ENCODE measurements at regions not wholly inside any gene's neighbourhood (a gene's known extent, or its start where the extent isn't known, plus 50 kb on each side); places are given as distances from the start of the nearest gene placed in this dataset.

DNA sequence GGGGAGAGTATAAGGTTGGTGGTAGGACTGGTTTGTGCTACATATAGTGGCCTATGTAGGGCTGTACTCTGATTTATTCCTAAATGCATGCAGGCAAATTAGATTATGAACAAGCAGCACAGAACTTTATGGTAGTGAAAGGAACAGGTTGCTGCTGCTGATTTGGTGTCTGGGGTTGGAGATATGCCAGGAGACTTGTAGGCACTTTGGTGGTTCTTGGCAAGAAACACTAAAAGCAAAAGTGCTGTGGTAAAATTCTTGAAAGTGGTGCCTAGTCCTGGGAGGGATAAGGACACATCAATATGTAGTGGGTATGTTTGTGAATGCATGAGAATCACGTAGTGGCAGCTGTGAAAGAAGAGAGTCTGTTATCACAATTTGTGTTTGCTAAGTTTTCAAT is 2126.0 kb downstream of the TP53TG3F start:
- TF ChIP-seq, protein P1, sequence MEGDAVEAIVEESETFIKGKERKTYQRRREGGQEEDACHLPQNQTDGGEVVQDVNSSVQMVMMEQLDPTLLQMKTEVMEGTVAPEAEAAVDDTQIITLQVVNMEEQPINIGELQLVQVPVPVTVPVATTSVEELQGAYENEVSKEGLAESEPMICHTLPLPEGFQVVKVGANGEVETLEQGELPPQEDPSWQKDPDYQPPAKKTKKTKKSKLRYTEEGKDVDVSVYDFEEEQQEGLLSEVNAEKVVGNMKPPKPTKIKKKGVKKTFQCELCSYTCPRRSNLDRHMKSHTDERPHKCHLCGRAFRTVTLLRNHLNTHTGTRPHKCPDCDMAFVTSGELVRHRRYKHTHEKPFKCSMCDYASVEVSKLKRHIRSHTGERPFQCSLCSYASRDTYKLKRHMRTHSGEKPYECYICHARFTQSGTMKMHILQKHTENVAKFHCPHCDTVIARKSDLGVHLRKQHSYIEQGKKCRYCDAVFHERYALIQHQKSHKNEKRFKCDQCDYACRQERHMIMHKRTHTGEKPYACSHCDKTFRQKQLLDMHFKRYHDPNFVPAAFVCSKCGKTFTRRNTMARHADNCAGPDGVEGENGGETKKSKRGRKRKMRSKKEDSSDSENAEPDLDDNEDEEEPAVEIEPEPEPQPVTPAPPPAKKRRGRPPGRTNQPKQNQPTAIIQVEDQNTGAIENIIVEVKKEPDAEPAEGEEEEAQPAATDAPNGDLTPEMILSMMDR (tag by site-specific recombination; IDR thresholded peaks at IDR 0.05): no peak
- TF ChIP-seq ZNF473 (tag by site-specific recombination; IDR thresholded peaks at IDR 0.05): no peak
- no peak for TF ChIP-seq ZNF10 (tag by site-specific recombination; IDR thresholded peaks at IDR 0.05)
- TF ChIP-seq ZNF174 (tag by site-specific recombination; IDR thresholded peaks at IDR 0.05): no peak
- no peak for TF ChIP-seq ZNF544 (tag by site-specific recombination; IDR thresholded peaks at IDR 0.05)
- TF ChIP-seq MYNN (tag by site-specific recombination; IDR thresholded peaks at IDR 0.05; ENCODE audit: borderline replicate concordance): no peak
- TF ChIP-seq ZNF639 (tag by site-specific recombination; IDR thresholded peaks at IDR 0.05): no peak
- TF ChIP-seq ZNF707 (tag by site-specific recombination; IDR thresholded peaks at IDR 0.05): no peak
- no peak for TF ChIP-seq ZNF423 (tag by site-specific recombination; IDR thresholded peaks at IDR 0.05)
- no peak for TF ChIP-seq ZNF146 (tag by site-specific recombination; IDR thresholded peaks at IDR 0.05)
